Endothelial cell of umbilical vein (primary cell): ENCODE measurements at regions not wholly inside any gene's neighbourhood (a gene's known extent, or its start where the extent isn't known, plus 50 kb on each side); places are given as distances from the start of the nearest gene placed in this dataset.

ENCODE experiments used
- FOS ChIP-seq: IDR thresholded peaks from 2 replicates; pipeline ENCODE4 v1.6.1; 2011; ENCODE audit warnings: mild to moderate bottlenecking, low read length, moderate library complexity, borderline replicate concordance; ENCODE audit not compliant: insufficient read depth
- MYC ChIP-seq: IDR thresholded peaks from one replicate; pipeline ENCODE4 v1.6.1; 2011; ENCODE audit warnings: mild to moderate bottlenecking, low read depth, low read length
- POLR2A ChIP-seq: IDR thresholded peaks from 2 replicates; pipeline ENCODE4 v1.6.1; 2012; ENCODE audit warnings: low read depth, mild to moderate bottlenecking, control low read depth, low read length
- TF ChIP-seq, protein P1 (sequence below), 2 donors: IDR thresholded peaks; 1 replicate in 1 of 2; 2 replicates in 1 of 2; pipeline ENCODE4 v1.5.1; 2011; ENCODE audit warnings: low read length in 2 of 2, mild to moderate bottlenecking in 2 of 2, moderate library complexity in 2 of 2, control low read depth in 1 of 2, inconsistent platforms in 1 of 2, low read depth in 1 of 2; ENCODE audit not compliant: insufficient read depth in 1 of 2; ENCODE audit errors: extremely low read depth in 1 of 2

DNA sequence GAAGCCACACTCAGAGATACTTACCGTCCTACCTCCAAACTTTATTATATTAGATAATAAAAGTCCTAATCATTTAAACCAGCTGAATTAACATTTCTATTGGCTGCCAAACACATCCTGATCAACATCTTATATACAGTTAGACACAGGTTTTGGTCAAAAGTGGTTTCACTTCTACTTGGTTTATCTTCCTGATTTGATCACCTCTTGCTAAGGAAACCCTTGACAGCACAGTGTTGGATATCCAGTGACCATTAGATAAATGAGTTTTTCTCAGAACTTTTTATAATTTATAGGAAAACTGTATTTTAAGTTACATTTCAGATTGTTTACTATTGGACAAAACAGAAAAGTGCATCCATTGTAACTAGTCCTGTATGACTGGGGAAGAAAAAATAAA is 198.4 kb upstream of the NR2F2 start:
- TF ChIP-seq, protein P1, sequence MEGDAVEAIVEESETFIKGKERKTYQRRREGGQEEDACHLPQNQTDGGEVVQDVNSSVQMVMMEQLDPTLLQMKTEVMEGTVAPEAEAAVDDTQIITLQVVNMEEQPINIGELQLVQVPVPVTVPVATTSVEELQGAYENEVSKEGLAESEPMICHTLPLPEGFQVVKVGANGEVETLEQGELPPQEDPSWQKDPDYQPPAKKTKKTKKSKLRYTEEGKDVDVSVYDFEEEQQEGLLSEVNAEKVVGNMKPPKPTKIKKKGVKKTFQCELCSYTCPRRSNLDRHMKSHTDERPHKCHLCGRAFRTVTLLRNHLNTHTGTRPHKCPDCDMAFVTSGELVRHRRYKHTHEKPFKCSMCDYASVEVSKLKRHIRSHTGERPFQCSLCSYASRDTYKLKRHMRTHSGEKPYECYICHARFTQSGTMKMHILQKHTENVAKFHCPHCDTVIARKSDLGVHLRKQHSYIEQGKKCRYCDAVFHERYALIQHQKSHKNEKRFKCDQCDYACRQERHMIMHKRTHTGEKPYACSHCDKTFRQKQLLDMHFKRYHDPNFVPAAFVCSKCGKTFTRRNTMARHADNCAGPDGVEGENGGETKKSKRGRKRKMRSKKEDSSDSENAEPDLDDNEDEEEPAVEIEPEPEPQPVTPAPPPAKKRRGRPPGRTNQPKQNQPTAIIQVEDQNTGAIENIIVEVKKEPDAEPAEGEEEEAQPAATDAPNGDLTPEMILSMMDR (IDR thresholded peaks at IDR 0.05; ENCODE audit: extremely low read depth in 1 of 2, insufficient read depth in 1 of 2, low read depth in 1 of 2, low read length in 2 of 2) = no peak
- TF ChIP-seq MYC (no peak), FOS (no peak), POLR2A (no peak)
